ENCODE measurements at regions not wholly inside any gene's neighbourhood (a gene's known extent, or its start where the extent isn't known, plus 50 kb on each side); places are given as distances from the start of the nearest gene placed in this dataset.
A peak's percentile ranks its signal among the peaks of the same experiment; 100 is the strongest.

DNA sequence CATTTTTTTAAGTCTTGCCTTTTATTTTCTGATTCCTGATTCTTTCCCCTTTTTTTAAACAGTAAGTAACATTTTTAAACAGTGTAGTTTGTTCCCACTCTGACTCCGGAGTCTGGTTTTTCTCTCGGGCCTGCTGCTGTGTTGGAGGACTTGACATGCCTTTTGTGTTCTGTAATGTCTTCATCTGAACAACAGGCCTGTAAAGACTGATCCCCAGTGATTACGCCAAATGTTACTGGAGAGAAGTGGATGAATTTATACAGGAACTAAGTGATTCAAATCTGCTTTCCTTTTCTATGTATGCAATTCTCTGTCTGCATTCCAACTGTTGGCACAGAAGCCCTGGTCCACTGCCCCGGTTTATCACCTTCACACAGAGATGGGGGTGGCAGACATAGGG, 54.3 kb upstream of the RMDN2 start:
- peak; percentile 81 for DNase-seq (ENCODE audit: low read depth)
- no peak overlapping the region for H3K4me3 ChIP-seq (ENCODE audit: low read depth, low read length)
- TF ChIP-seq, protein P1, sequence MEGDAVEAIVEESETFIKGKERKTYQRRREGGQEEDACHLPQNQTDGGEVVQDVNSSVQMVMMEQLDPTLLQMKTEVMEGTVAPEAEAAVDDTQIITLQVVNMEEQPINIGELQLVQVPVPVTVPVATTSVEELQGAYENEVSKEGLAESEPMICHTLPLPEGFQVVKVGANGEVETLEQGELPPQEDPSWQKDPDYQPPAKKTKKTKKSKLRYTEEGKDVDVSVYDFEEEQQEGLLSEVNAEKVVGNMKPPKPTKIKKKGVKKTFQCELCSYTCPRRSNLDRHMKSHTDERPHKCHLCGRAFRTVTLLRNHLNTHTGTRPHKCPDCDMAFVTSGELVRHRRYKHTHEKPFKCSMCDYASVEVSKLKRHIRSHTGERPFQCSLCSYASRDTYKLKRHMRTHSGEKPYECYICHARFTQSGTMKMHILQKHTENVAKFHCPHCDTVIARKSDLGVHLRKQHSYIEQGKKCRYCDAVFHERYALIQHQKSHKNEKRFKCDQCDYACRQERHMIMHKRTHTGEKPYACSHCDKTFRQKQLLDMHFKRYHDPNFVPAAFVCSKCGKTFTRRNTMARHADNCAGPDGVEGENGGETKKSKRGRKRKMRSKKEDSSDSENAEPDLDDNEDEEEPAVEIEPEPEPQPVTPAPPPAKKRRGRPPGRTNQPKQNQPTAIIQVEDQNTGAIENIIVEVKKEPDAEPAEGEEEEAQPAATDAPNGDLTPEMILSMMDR (IDR thresholded peaks at IDR 0.05; ENCODE audit: insufficient read depth, low read depth, low read length): no peak

DNA sequence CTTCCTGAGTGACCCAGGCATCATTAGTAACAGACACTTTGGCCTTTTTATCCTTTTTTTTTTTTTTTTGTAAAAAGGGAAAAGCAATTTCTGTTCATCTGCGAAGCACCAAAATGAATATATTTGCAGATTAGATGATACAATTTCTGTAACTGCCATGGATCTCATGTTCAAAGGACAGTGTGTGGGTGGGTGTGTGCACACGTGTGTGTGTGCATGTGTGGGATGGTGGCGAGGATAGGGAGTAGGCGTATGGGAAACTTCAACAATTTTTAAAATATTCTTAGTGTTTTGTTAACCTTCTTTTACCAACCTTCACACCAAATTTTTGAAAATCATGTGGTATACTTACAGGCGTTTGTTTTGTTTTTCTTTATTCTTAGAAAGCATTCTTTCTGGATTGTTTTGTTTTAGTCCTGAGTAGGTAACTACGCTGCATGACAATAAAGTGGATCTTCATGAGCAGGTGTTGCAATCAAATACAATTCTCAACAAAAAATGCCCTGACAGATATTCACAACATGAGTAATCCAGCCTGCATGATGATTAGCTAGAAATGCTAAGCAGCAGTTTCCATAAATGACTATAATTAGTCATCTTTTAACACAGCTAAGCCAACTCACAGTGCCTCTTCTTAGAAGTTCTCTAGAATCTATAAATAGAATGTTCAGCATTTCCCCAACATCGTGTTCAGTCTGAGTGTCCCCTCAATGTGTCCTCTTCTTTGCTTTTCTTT, 53.5 kb upstream of the RMDN2 start:
- H3K4me3 ChIP-seq (ENCODE audit: low read depth, low read length): no peak overlapping the region
- DNase-seq (ENCODE audit: low read depth): peak; percentile 78

DNA sequence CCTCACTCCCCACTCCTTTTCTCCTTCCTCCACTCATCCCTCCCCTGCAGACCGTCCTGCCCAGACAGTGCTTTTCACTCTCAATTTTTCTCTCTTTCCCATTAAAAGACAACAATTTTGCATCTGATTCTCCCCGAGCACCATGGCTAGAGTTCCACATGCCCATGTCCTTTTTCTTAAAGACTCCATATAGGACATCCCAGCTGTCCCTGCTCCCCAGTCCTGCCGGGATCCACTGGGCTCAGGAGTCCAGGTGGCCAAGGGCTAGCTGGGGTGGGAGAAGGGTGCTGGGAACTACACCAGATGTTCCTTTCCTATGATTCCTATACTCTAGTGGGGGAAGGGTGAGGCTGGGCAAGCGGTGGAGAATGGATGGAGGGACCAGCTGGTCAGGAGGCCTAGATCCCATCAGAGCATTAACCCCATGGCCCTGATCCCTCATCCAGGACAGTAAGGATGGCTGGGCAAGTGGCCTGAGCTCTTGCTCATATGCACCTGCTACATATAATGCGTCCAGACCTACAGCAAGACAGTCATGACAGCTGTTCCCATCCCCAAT, 52.8 kb upstream of the RMDN2 start:
- TF ChIP-seq, protein P1 (IDR thresholded peaks at IDR 0.05; ENCODE audit: insufficient read depth, low read depth, low read length): no peak
- no peak overlapping the region for H3K4me3 ChIP-seq (ENCODE audit: low read depth, low read length)
- no peak for DNase-seq (ENCODE audit: low read depth)

More for the DNA sequence above, 53.5 kb upstream of the RMDN2 start:
- TF ChIP-seq, protein P1 (IDR thresholded peaks at IDR 0.05; ENCODE audit: insufficient read depth, low read depth, low read length): no peak

DNA sequence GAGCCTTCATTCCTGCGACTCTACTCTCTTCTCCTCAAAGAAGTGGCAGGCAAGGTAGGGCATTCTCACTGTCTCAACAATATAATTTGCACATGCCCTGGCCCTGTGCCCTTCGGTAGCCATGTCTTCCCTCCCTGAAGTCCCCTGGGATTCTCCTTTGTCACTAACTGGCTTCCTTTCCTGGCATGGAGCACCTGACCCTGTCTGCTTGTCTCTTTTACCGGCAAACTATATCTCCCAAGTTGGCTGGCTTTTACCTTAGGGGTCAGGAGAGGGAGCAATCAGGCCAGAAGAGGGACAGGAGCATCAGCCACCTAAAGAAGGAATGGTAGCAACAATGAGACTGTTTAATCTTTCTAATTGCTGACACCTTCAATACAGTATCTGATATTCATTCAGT, 51.9 kb upstream of the RMDN2 start:
- TF ChIP-seq, protein P1 (IDR thresholded peaks at IDR 0.05; ENCODE audit: insufficient read depth, low read depth, low read length): no peak
- no peak overlapping the region for H3K4me3 ChIP-seq (ENCODE audit: low read depth, low read length)
- no peak for DNase-seq (ENCODE audit: low read depth)

DNA sequence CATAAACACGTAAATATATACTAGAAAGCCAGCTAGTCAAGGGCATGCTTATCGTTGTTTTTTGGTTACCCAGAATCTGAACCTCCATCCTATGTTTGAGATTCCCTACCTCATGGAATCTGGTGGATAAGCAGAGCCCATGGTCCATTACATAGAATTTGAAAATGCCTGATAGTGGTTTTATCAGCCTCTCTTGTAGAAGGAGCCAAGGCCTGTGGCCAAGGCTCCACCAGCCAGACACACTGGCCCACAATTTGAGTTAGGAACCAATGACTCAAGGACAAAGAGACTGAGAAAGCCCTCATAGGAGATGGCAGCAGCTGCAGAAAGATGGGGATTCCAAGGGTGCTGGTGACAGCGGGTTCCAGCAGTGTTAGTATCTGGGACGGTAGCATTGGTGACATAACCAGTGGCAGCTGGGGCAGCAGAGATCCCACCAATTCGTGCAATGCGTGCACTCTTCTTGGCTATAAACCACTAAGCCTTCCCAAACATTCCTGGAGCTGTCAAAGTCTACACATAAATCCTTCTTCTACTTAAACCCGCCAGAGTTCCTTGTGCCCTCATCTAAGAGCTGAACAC, 51.2 kb upstream of the RMDN2 start:
- TF ChIP-seq, protein P1 (IDR thresholded peaks at IDR 0.05; ENCODE audit: insufficient read depth, low read depth, low read length): no peak
- H3K4me3 ChIP-seq (ENCODE audit: low read depth, low read length): no peak overlapping the region
- DNase-seq (ENCODE audit: low read depth): no peak

DNA sequence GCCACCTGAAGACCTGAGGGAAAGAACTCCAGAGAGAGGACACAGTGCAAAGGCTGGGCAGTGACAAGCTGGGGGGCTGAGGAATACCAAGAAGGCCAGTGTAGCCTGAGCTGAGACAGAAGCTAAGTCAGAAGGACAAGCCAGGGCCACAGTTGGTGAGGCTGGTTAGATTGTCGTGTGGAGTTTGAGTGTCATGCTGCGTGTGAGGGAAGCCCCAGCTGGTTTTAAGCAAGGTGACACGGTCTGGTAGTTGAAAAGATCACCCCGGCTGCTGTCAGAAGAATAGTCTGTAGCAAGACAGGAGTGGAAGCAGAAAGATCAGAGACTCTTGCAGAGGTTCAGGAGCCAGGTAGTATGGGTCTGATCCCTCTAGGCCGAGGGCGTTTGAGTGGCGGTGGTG, 50.6 kb upstream of the RMDN2 start:
- TF ChIP-seq, protein P1 (IDR thresholded peaks at IDR 0.05; ENCODE audit: insufficient read depth, low read depth, low read length): no peak
- no peak overlapping the region for H3K4me3 ChIP-seq (ENCODE audit: low read depth, low read length)
- DNase-seq (ENCODE audit: low read depth): no peak

Data from fibroblast of villous mesenchyme (primary cell).